A549 (cell line): ENCODE measurements at regions not wholly inside any gene's neighbourhood (a gene's known extent, or its start where the extent isn't known, plus 50 kb on each side); places are given as distances from the start of the nearest gene placed in this dataset.
"Not testable (repeated sequence)": the region's sequence is repeated elsewhere in the genome, so short reads cannot be mapped to it uniquely, and the experiment has no call there.

Source experiments
- ATAC-seq, 2 experiments: fragments of 200-7000 bp in 1 of 2; fragments of >200 bp in 1 of 2; cut with Nextera tagmentation in 1 of 2; cut with Tn5 transposase in 1 of 2; 3 replicates each; pipeline versions ENCODE4 v1.8.0 to v1.9.1; 2018 to 2020; ENCODE audit warnings: mild to moderate bottlenecking in 1 of 2, moderate library complexity in 1 of 2
- CTCF ChIA-PET: fragments of 300-600 bp; sonication (Branson Sonifier 250); formaldehyde crosslinking; extraction: SDS; loops from one replicate; lab custom pipeline; 2021; ENCODE audit warnings: antibody characterized with exemption, inconsistent platforms; lab: Yijun Ruan, JAX
- POLR2A ChIA-PET: fragments of 350-600 bp; formaldehyde crosslinking; extraction: SDS; loops from one replicate; lab custom pipeline; 2021; ENCODE audit warnings: antibody characterized with exemption, inconsistent platforms; lab: Yijun Ruan, JAX
- DNase-seq, 2 experiments: peaks; one replicate each; pipeline versions ENCODE4 v3.0.0 to v3.0.0-alpha.2; 2011 to 2016; ENCODE audit warnings: low read depth in 1 of 2, low spot score in 1 of 2
- FAIRE-seq: peaks from 2 replicates; lab custom pipeline; 2011; peaks lifted over from hg19 to GRCh38; lab: Jason Lieb, UNC
- H3K27ac ChIP-seq, 2 experiments: fragments of >200 bp; sonication (Bioruptor Twin); formaldehyde crosslinking; 3 replicates each; pipeline ENCODE4 v1.5.1; 2016 to 2017
- H3K4me1 ChIP-seq: fragments of >200 bp; sonication (Bioruptor Twin); formaldehyde crosslinking; 3 replicates; pipeline ENCODE4 v1.6.1; 2016
- H3K4me2 ChIP-seq: fragments of >200 bp; sonication (Bioruptor Twin); formaldehyde crosslinking; 3 replicates; pipeline ENCODE4 v1.6.1; 2016
- H3K4me3 ChIP-seq: fragments of >200 bp; sonication (Bioruptor Twin); formaldehyde crosslinking; 3 replicates; pipeline ENCODE4 v1.5.1; 2016
- H3K9me3 ChIP-seq: fragments of >200 bp; sonication (Bioruptor Twin); formaldehyde crosslinking; 3 replicates; pipeline ENCODE4 v1.6.1; 2016
- CEBPB ChIP-seq, 2 experiments: fragments of >200 bp in 1 of 2; sonication (Bioruptor Twin) in 1 of 2; formaldehyde crosslinking in 1 of 2; IDR thresholded peaks; 2 replicates each; pipeline ENCODE4 v1.6.1; 2012 to 2016
- FOXS1 ChIP-seq: fragments of 250-450 bp; sonication (Bioruptor Pico); IDR thresholded peaks from 2 replicates; pipeline ENCODE4 v1.5.0; 2020; ENCODE audit warnings: mild to moderate bottlenecking, moderate library complexity
- HOXA7 ChIP-seq: fragments of 250-450 bp; sonication (Bioruptor Pico); IDR thresholded peaks from 2 replicates; pipeline ENCODE4 v1.5.0; 2020; ENCODE audit warnings: mild to moderate bottlenecking, moderate library complexity
- JUN ChIP-seq, 2 experiments: fragments of >200 bp; sonication (Bioruptor Twin); formaldehyde crosslinking; IDR thresholded peaks; 2 replicates in 1 of 2; 3 replicates in 1 of 2; pipeline ENCODE4 v1.6.1; 2016 to 2017
- NFE2L2 ChIP-seq: fragments of 150-350 bp; conservative IDR thresholded peaks from 2 replicates; pipeline ENCODE4 v1.6.1; 2014; ENCODE audit warnings: low read length
- NPAS2 ChIP-seq: fragments of 250-450 bp; sonication (Bioruptor Pico); IDR thresholded peaks from 2 replicates; pipeline ENCODE4 v1.8.0; 2022; ENCODE audit warnings: mild to moderate bottlenecking, moderate library complexity, borderline replicate concordance
- PHF8 ChIP-seq: fragments of 200-600 bp; sonication (generic); IDR thresholded peaks from 2 replicates; pipeline ENCODE4 v1.6.1; 2016; ENCODE audit warnings: low read depth, mild to moderate bottlenecking, antibody characterized with exemption, moderate library complexity, borderline replicate concordance
- POLR2A ChIP-seq: IDR thresholded peaks from 2 replicates; pipeline ENCODE4 v1.6.1; 2012; ENCODE audit warnings: mild to moderate bottlenecking, low read length
- POLR2AphosphoS2 ChIP-seq: conservative IDR thresholded peaks from 2 replicates; pipeline ENCODE4 v1.6.1; 2012; ENCODE audit warnings: low read length, improper control_type of control experiment, inconsistent platforms
- RCOR1 ChIP-seq: fragments of 150-350 bp; IDR thresholded peaks from 2 replicates; pipeline ENCODE4 v1.6.1; 2014; ENCODE audit warnings: antibody characterized with exemption, low read length, low read depth
- SMC3 ChIP-seq: fragments of >200 bp; sonication (Bioruptor Twin); formaldehyde crosslinking; IDR thresholded peaks from 3 replicates; pipeline ENCODE4 v1.6.1; 2018; ENCODE audit warnings: inconsistent platforms
- SREBF2 ChIP-seq: fragments of 450-650 bp; IDR thresholded peaks from 2 replicates; pipeline ENCODE4 v1.6.1; 2014; ENCODE audit warnings: mild to moderate bottlenecking, moderate library complexity
- ZFP36 ChIP-seq: fragments of 450-650 bp; IDR thresholded peaks from 2 replicates; pipeline ENCODE4 v1.6.1; 2014; ENCODE audit warnings: borderline replicate concordance; ENCODE audit not compliant: partially characterized antibody
- WGBS: methylation state at CpG from one replicate; pipeline ENCODE4 v1.1.6; 2017; ENCODE audit errors: missing lambda C conversion rate; 5-methylcytosine and 5-hydroxymethylcytosine counted together
- TF ChIP-seq, protein P1 (sequence below): fragments of 150-350 bp; IDR thresholded peaks from 2 replicates; pipeline ENCODE4 v1.6.1; 2014; ENCODE audit warnings: low read depth, mild to moderate bottlenecking, low read length
- TF ChIP-seq, protein P2 (sequence below): fragments of 250-450 bp; sonication (Bioruptor Pico); IDR thresholded peaks from 2 replicates; pipeline ENCODE4 v1.5.0; 2021; ENCODE audit warnings: mild to moderate bottlenecking, moderate library complexity, borderline replicate concordance
- TF ChIP-seq, protein P3 (sequence below): fragments of 450-650 bp; IDR thresholded peaks from 2 replicates; pipeline ENCODE4 v1.6.1; 2014; ENCODE audit warnings: antibody characterized with exemption
- TF ChIP-seq, protein P4 (sequence below): fragments of >200 bp; sonication (Bioruptor Twin); formaldehyde crosslinking; IDR thresholded peaks from 3 replicates; pipeline ENCODE4 v1.6.1; 2016

- TF ChIP-seq, protein P1, sequence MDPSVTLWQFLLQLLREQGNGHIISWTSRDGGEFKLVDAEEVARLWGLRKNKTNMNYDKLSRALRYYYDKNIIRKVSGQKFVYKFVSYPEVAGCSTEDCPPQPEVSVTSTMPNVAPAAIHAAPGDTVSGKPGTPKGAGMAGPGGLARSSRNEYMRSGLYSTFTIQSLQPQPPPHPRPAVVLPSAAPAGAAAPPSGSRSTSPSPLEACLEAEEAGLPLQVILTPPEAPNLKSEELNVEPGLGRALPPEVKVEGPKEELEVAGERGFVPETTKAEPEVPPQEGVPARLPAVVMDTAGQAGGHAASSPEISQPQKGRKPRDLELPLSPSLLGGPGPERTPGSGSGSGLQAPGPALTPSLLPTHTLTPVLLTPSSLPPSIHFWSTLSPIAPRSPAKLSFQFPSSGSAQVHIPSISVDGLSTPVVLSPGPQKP, result no peak
Observed at GRCh38 chr1:191498825-191499224, 659.4 kb upstream of the RGS18 start (continued).

GRCh38 chr1:191504999-191505398 lies 653.3 kb upstream of the RGS18 start:
- ChIA-PET POLR2A (no interaction called here), CTCF (no interaction called here)
- DNase-seq (no peak), FAIRE-seq (no peak), ATAC-seq (no peak)
- no peak overlapping the region for H3K4me2 ChIP-seq
- no peak overlapping the region for H3K4me3 ChIP-seq
- no peaks in the 10 kb centered on the region for H3K4me1 ChIP-seq
- TF ChIP-seq RCOR1 (no peak), ZFP36 (no peak), POLR2AphosphoS2 (no peak), CEBPB (IDR thresholded peaks at IDR 0.05) (no peak), PHF8 (no peak)
- H3K27ac ChIP-seq, result no peak overlapping the region
- no peaks in the 10 kb centered on the region for H3K9me3 ChIP-seq

DNA sequence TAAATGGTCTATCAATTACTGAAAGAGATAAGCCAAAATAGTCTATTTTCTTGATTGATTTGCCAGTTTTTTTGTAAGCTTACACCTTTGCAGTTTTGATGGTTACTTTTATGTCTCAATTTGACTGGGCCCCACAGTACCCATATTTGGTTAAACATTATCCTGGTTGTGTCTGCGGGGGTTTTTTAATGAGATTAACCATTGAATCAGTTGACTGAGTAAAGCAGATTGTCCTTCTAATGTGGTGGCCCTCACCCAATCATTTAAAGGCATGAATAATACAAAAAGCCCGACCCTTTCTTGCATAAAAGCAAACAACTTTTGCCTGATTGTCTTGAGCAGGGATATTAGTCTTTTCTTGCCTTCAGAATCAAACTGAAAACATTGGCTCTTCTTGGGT lies 650.0 kb upstream of the RGS18 start:
- ATAC-seq, result no peak
- FAIRE-seq, result no peak
- Histone ChIP-seq H3K4me3 (no peak overlapping the region), H3K27ac (no peak overlapping the region), H3K4me2 (peak overlapping the region; percentile 25; the same call in 2 of the 3 replicates), H3K4me1 (no peaks in the 10 kb centered on the region)
- ChIA-PET CTCF (no interaction called here), POLR2A (no interaction called here)
- TF ChIP-seq SMC3, result no peak
- TF ChIP-seq, protein P2, sequence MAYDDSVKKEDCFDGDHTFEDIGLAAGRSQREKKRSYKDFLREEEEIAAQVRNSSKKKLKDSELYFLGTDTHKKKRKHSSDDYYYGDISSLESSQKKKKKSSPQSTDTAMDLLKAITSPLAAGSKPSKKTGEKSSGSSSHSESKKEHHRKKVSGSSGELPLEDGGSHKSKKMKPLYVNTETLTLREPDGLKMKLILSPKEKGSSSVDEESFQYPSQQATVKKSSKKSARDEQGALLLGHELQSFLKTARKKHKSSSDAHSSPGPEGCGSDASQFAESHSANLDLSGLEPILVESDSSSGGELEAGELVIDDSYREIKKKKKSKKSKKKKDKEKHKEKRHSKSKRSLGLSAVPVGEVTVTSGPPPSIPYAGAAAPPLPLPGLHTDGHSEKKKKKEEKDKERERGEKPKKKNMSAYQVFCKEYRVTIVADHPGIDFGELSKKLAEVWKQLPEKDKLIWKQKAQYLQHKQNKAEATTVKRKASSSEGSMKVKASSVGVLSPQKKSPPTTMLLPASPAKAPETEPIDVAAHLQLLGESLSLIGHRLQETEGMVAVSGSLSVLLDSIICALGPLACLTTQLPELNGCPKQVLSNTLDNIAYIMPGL, result no peak
- TF ChIP-seq, all 56 proteins: peak for 0
- no peak for DNase-seq
- WGBS, result 14% methylated on average over 2 of the region's 2 CpGs
- no peaks in the 10 kb centered on the region for H3K9me3 ChIP-seq

- DNase-seq, CTCF ChIA-PET, H3K4me2 ChIP-seq, FAIRE-seq, POLR2A ChIA-PET, H3K4me1 ChIP-seq, ATAC-seq, H3K9me3 ChIP-seq, H3K4me3 ChIP-seq, H3K27ac ChIP-seq: not testable (repeated sequence)
- WGBS, result 68% methylated on average over 3 of the region's 3 CpGs
Observed at GRCh38 chr1:191511480-191511879, 646.8 kb upstream of the RGS18 start.

DNA sequence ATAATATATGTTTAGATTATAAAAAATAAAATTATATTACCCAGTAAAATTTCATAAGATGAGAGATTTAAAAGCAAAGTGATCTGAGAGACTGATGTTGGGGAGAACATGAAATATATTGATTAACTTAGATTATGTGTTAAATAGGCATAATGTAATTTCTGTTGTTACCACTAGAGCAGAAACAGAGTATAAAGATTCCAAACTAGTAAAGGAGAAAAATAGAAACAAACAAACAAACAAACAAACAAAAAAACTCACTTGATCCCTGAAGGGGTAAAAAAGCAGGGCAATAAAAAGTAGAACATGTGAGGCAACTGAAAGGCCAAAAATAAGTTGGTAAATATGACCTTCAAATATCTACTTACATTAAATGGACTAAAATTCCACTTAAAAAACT lies 640.4 kb upstream of the RGS18 start:
- no peak for DNase-seq
- H3K27ac ChIP-seq, result no peak overlapping the region
- H3K4me3 ChIP-seq, result no peak overlapping the region
- CTCF ChIA-PET, result no interaction called here
- no peak overlapping the region for H3K4me2 ChIP-seq
- POLR2A ChIA-PET, result no interaction called here
- H3K4me1 ChIP-seq, result peaks cover 24% of the 10 kb centered on the region
- FAIRE-seq, result no peak
- TF ChIP-seq RCOR1 (no peak), NPAS2 (no peak), JUN (IDR thresholded peaks at IDR 0.05) (no peak), FOXS1 (CRISPR knock-in tag) (no peak), POLR2A (no peak), CEBPB (IDR thresholded peaks at IDR 0.05) (no peak), SREBF2 (no peak), NFE2L2 (no peak), HOXA7 (no peak)
- TF ChIP-seq, protein P1, result no peak
- TF ChIP-seq, protein P3, sequence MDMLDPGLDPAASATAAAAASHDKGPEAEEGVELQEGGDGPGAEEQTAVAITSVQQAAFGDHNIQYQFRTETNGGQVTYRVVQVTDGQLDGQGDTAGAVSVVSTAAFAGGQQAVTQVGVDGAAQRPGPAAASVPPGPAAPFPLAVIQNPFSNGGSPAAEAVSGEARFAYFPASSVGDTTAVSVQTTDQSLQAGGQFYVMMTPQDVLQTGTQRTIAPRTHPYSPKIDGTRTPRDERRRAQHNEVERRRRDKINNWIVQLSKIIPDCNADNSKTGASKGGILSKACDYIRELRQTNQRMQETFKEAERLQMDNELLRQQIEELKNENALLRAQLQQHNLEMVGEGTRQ, result no peak
- TF ChIP-seq, protein P4, sequence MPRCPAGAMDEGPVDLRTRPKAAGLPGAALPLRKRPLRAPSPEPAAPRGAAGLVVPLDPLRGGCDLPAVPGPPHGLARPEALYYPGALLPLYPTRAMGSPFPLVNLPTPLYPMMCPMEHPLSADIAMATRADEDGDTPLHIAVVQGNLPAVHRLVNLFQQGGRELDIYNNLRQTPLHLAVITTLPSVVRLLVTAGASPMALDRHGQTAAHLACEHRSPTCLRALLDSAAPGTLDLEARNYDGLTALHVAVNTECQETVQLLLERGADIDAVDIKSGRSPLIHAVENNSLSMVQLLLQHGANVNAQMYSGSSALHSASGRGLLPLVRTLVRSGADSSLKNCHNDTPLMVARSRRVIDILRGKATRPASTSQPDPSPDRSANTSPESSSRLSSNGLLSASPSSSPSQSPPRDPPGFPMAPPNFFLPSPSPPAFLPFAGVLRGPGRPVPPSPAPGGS, result no peak
- TF ChIP-seq, all 56 proteins: peak for 0
- H3K9me3 ChIP-seq, result no peaks in the 10 kb centered on the region
- ATAC-seq, result no peak
